ENCODE measurements at regions not wholly inside any gene's neighbourhood (a gene's known extent, or its start where the extent isn't known, plus 50 kb on each side); places are given as distances from the start of the nearest gene placed in this dataset.

GRCh38 chr4:38535717-38536116 lies 128.3 kb upstream of the KLF3 start:
- no peak for ATAC-seq
- Mint-ChIP-seq H3K27ac (no peak overlapping the region), H3K36me3 (no peaks in the 10 kb centered on the region), H3K4me3 (no peak overlapping the region), H3K4me1 (peaks cover 22% of the 10 kb centered on the region), H3K9me3 (peaks cover 4% of the 10 kb centered on the region; the same call in 1 of the 2 replicates), H3K27me3 (ENCODE audit: low read depth) (peaks cover 2% of the 10 kb centered on the region)
- DNase-seq (ENCODE audit: low spot score), result no peak
- CTCF ChIA-PET, result no interaction called here
- POLR2A ChIA-PET, result no interaction called here
- TF ChIP-seq ZNF396 (CRISPR knock-in tag; IDR thresholded peaks at IDR 0.05; ENCODE audit: borderline replicate concordance), result no peak
- TF ChIP-seq, protein P1, sequence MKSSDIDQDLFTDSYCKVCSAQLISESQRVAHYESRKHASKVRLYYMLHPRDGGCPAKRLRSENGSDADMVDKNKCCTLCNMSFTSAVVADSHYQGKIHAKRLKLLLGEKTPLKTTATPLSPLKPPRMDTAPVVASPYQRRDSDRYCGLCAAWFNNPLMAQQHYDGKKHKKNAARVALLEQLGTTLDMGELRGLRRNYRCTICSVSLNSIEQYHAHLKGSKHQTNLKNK (CRISPR knock-in tag; IDR thresholded peaks at IDR 0.05), result no peak
- TF ChIP-seq ERG (CRISPR knock-in tag; IDR thresholded peaks at IDR 0.05), result no peak
- no peak for TF ChIP-seq USF2 (CRISPR knock-in tag; IDR thresholded peaks at IDR 0.05)
- no peak for TF ChIP-seq TCF7 (CRISPR knock-in tag; IDR thresholded peaks at IDR 0.05; ENCODE audit: low read depth)
- TF ChIP-seq ZNF263 (CRISPR knock-in tag; IDR thresholded peaks at IDR 0.05; ENCODE audit: low read depth), result no peak
- TF ChIP-seq RORB (CRISPR knock-in tag; IDR thresholded peaks at IDR 0.05), result no peak
- no peak for TF ChIP-seq AR (CRISPR knock-in tag; IDR thresholded peaks at IDR 0.05)
- TF ChIP-seq NFATC4 (CRISPR knock-in tag; IDR thresholded peaks at IDR 0.05), result no peak
- no peak for TF ChIP-seq NR1H2 (CRISPR knock-in tag; IDR thresholded peaks at IDR 0.05)
- TF ChIP-seq SOX15 (CRISPR knock-in tag; IDR thresholded peaks at IDR 0.05), result no peak
- TF ChIP-seq, protein P2, sequence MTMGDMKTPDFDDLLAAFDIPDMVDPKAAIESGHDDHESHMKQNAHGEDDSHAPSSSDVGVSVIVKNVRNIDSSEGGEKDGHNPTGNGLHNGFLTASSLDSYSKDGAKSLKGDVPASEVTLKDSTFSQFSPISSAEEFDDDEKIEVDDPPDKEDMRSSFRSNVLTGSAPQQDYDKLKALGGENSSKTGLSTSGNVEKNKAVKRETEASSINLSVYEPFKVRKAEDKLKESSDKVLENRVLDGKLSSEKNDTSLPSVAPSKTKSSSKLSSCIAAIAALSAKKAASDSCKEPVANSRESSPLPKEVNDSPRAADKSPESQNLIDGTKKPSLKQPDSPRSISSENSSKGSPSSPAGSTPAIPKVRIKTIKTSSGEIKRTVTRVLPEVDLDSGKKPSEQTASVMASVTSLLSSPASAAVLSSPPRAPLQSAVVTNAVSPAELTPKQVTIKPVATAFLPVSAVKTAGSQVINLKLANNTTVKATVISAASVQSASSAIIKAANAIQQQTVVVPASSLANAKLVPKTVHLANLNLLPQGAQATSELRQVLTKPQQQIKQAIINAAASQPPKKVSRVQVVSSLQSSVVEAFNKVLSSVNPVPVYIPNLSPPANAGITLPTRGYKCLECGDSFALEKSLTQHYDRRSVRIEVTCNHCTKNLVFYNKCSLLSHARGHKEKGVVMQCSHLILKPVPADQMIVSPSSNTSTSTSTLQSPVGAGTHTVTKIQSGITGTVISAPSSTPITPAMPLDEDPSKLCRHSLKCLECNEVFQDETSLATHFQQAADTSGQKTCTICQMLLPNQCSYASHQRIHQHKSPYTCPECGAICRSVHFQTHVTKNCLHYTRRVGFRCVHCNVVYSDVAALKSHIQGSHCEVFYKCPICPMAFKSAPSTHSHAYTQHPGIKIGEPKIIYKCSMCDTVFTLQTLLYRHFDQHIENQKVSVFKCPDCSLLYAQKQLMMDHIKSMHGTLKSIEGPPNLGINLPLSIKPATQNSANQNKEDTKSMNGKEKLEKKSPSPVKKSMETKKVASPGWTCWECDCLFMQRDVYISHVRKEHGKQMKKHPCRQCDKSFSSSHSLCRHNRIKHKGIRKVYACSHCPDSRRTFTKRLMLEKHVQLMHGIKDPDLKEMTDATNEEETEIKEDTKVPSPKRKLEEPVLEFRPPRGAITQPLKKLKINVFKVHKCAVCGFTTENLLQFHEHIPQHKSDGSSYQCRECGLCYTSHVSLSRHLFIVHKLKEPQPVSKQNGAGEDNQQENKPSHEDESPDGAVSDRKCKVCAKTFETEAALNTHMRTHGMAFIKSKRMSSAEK (CRISPR knock-in tag; IDR thresholded peaks at IDR 0.05; ENCODE audit: borderline replicate concordance), result no peak
- no peak for TF ChIP-seq ELF4 (CRISPR knock-in tag; IDR thresholded peaks at IDR 0.05; ENCODE audit: low read depth)
- TF ChIP-seq, protein P3, sequence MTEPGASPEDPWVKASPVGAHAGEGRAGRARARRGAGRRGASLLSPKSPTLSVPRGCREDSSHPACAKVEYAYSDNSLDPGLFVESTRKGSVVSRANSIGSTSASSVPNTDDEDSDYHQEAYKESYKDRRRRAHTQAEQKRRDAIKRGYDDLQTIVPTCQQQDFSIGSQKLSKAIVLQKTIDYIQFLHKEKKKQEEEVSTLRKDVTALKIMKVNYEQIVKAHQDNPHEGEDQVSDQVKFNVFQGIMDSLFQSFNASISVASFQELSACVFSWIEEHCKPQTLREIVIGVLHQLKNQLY (CRISPR knock-in tag; IDR thresholded peaks at IDR 0.05), result no peak
- no peak for TF ChIP-seq CBFB (CRISPR knock-in tag; IDR thresholded peaks at IDR 0.05; ENCODE audit: low read depth)
- TF ChIP-seq PRDM15 (CRISPR knock-in tag; IDR thresholded peaks at IDR 0.05), result no peak
- TF ChIP-seq RELA (CRISPR knock-in tag; IDR thresholded peaks at IDR 0.05; ENCODE audit: borderline replicate concordance), result no peak
